Panc1 (cell line): ENCODE measurements at regions not wholly inside any gene's neighbourhood (a gene's known extent, or its start where the extent isn't known, plus 50 kb on each side); places are given as distances from the start of the nearest gene placed in this dataset.

Experiments used
- ATAC-seq: fragments of 200-7000 bp; cut with Tn5 transposase; 2 replicates; pipeline ENCODE4 v1.9.1; 2020; ENCODE audit warnings: mild to moderate bottlenecking, moderate library complexity
- BruUV-seq: library from RNA; stranded (reverse); fragments of 400-500 nt; replicated peaks from 2 replicates; lab custom pipeline; 2021; lab: Mats Ljungman, UMichigan
- CTCF ChIA-PET: fragments of 300-600 bp; sonication (Branson Sonifier 250); formaldehyde crosslinking; loops from one replicate; lab custom pipeline; 2022; ENCODE audit warnings: antibody characterized with exemption; lab: Charles Lee
- POLR2A ChIA-PET: fragments of 300-600 bp; sonication (Branson Sonifier 250); formaldehyde crosslinking; loops from one replicate; lab custom pipeline; 2022; ENCODE audit warnings: antibody characterized with exemption; lab: Charles Lee
- DNase-seq: peaks from one replicate; pipeline ENCODE4 v3.0.0-alpha.2; 2010; ENCODE audit warnings: low read depth, low spot score
- H3K27ac ChIP-seq: 2 replicates; pipeline ENCODE4 v1.5.1; 2011; ENCODE audit warnings: mild to moderate bottlenecking, low read length, inconsistent platforms
- H3K27me3 ChIP-seq: fragments of 200-500 bp; sonication (Bioruptor generic); 2 replicates; pipeline ENCODE4 v1.6.0; 2014; ENCODE audit warnings: low read length, inconsistent platforms; ENCODE audit not compliant: control insufficient read depth, insufficient read depth
- H3K36me3 ChIP-seq: fragments of 200-500 bp; sonication (Bioruptor generic); 2 replicates; pipeline ENCODE4 v1.5.1; 2014; ENCODE audit warnings: inconsistent platforms, mild to moderate bottlenecking, low read length, moderate library complexity; ENCODE audit not compliant: control insufficient read depth, insufficient read depth
- H3K4me1 ChIP-seq: 2 replicates; pipeline ENCODE4 v1.5.1; 2011; ENCODE audit warnings: inconsistent platforms, mild to moderate bottlenecking, low read length, moderate library complexity; ENCODE audit not compliant: control insufficient read depth, insufficient read depth
- H3K4me3 ChIP-seq, 2 experiments: 2 replicates each; pipeline ENCODE4 v1.5.1; 2011 to 2012; ENCODE audit warnings: low read depth in 2 of 2, low read length in 2 of 2, mild to moderate bottlenecking in 2 of 2, inconsistent platforms in 1 of 2, moderate library complexity in 1 of 2
- H3K9me3 ChIP-seq: fragments of 200-500 bp; sonication (Bioruptor generic); 2 replicates; pipeline ENCODE4 v1.5.1; 2014; ENCODE audit warnings: low read depth, mild to moderate bottlenecking, inconsistent platforms, low read length, moderate library complexity; ENCODE audit not compliant: control insufficient read depth, insufficient read depth
- CTCF ChIP-seq: fragments of 450-650 bp; IDR thresholded peaks from 2 replicates; pipeline ENCODE4 v1.5.1; 2017; ENCODE audit warnings: mild to moderate bottlenecking
- POLR2AphosphoS5 ChIP-seq: IDR thresholded peaks from 2 replicates; pipeline ENCODE4 v1.6.1; 2012; ENCODE audit warnings: mild to moderate bottlenecking, low read depth, low read length, moderate library complexity
- SIN3A ChIP-seq: IDR thresholded peaks from 2 replicates; pipeline ENCODE4 v1.6.1; 2012; ENCODE audit warnings: low read depth, mild to moderate bottlenecking, low read length, moderate library complexity, borderline replicate concordance; ENCODE audit not compliant: insufficient read depth
- TCF7L2 ChIP-seq: IDR thresholded peaks from 2 replicates; pipeline ENCODE4 v1.6.1; 2011; ENCODE audit warnings: mild to moderate bottlenecking, low read depth, low read length, inconsistent platforms
- in situ Hi-C: cut with HindIII; loops from 2 replicates; pipeline ENCODE4 v1.10.0; 2016; ENCODE audit warnings: low sequenced_read_pairs, low pct_unique_long_range_greater_than_20kb
- intact Hi-C: fragments of 100-400 bp; cut with micrococcal nuclease; formaldehyde crosslinking; loops from one replicate; pipeline ENCODE4 v1.10.0; 2022; ENCODE audit not compliant: unreplicated experiment
- TF ChIP-seq, protein P1 (sequence below), 2 experiments: IDR thresholded peaks; 2 replicates each; pipeline ENCODE4 v1.6.1; 2011 to 2012; ENCODE audit warnings: low read depth in 2 of 2, control low read depth in 1 of 2, low read length in 1 of 2, mild to moderate bottlenecking in 1 of 2, moderate library complexity in 1 of 2; ENCODE audit not compliant: insufficient read depth in 1 of 2

DNA sequence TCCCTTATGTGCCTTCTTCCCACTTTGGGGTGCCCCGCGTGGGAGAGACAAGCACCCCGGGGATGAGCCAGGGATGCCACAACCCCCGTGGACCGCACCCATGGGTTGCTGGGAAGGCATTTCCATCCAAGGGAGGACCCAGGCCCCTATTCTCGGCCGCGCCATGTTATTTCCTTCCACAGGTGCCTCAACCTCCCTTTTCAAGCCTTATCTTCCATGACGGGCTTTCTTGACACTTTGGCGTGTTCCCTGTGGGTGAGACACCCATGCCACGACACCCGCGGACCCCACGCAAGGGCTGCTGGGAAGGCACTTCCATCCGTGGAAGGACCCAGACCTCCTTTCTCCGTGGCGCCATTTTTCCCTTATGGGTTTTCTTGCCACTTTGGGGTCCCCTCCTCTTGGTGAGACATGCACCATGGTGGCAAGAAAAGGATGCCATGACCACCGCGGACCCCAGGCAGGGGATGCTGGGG, 269.2 kb downstream of the ALG10 start:
- in situ Hi-C loops, result no loop called here
- DNase-seq (no peak), ATAC-seq (no peak)
- Histone ChIP-seq H3K9me3 (no peaks in the 10 kb centered on the region), H3K4me3 (no peak overlapping the region), H3K36me3 (no peaks in the 10 kb centered on the region), H3K27me3 (no peaks in the 10 kb centered on the region; the same call in 1 of the 2 replicates), H3K4me1 (peaks cover 17% of the 10 kb centered on the region), H3K27ac (no peak overlapping the region)
- CTCF ChIA-PET, result no interaction called here
- intact Hi-C loops, result loop anchor here (2.0 to 10.0 kb wide), 3 partner anchors 57 to 259 kb away; no protein-coding TSS in a partner anchor
- POLR2A ChIA-PET, result no interaction called here
- TF ChIP-seq, protein P1, sequence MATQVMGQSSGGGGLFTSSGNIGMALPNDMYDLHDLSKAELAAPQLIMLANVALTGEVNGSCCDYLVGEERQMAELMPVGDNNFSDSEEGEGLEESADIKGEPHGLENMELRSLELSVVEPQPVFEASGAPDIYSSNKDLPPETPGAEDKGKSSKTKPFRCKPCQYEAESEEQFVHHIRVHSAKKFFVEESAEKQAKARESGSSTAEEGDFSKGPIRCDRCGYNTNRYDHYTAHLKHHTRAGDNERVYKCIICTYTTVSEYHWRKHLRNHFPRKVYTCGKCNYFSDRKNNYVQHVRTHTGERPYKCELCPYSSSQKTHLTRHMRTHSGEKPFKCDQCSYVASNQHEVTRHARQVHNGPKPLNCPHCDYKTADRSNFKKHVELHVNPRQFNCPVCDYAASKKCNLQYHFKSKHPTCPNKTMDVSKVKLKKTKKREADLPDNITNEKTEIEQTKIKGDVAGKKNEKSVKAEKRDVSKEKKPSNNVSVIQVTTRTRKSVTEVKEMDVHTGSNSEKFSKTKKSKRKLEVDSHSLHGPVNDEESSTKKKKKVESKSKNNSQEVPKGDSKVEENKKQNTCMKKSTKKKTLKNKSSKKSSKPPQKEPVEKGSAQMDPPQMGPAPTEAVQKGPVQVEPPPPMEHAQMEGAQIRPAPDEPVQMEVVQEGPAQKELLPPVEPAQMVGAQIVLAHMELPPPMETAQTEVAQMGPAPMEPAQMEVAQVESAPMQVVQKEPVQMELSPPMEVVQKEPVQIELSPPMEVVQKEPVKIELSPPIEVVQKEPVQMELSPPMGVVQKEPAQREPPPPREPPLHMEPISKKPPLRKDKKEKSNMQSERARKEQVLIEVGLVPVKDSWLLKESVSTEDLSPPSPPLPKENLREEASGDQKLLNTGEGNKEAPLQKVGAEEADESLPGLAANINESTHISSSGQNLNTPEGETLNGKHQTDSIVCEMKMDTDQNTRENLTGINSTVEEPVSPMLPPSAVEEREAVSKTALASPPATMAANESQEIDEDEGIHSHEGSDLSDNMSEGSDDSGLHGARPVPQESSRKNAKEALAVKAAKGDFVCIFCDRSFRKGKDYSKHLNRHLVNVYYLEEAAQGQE (IDR thresholded peaks at IDR 0.05; ENCODE audit: insufficient read depth in 1 of 2, low read depth in 2 of 2, low read length in 1 of 2), result no peak
- TF ChIP-seq TCF7L2, result no peak
- no peak for TF ChIP-seq POLR2AphosphoS5
- no peak for TF ChIP-seq CTCF
- TF ChIP-seq SIN3A, result no peak
- no TSS peak for BruUV-seq

DNA sequence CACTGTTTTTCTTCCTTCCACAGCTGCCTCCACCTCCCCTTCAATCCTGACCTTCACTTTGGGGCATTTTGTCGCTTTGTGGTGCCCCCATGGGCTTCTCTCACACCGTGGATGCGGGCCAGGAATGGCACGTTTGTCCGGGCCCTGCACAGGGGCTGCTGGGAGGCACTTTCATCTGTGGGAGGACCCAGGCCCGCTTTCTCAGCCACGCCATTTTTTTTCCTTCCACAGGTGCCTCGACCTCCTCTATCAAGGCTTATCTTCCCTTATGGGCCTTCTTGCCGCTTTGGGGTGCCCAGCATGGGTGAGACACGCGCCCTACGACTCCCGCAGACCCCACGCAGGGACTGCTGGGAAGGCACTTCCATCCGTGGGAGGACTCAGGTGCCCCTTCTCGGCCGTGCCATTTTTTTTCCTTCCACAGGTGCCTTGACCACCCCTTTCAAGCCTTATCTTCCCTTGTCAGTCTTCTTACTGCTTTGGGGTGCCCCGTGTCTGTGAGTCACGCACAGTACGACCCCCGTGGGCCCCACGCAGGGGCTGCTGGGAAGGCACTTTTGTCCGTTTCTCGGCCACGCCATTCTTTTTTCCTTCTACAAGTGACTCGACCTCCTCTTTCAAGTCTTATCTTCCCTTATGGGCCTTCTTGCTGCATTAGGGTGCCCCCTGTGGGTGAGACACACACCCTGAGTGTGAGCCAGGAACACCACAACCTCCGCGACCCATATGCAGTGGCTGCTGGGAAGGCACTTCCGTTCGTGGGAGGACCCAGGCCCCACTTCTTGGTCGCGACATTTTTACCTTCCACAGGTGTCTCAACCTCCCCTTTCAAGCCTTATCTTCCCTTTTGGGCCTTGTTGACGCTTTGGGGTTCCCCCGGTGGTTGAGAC, 270.7 kb downstream of the ALG10 start:
- POLR2A ChIA-PET, result no interaction called here
- Histone ChIP-seq H3K27ac (no peak overlapping the region), H3K27me3 (no peaks in the 10 kb centered on the region; the same call in 1 of the 2 replicates), H3K36me3 (no peaks in the 10 kb centered on the region), H3K4me3 (0 out of 4 replicates have a peak overlapping the region, but pooled peaks of 1 of the 2 experiments have one; percentile 16), H3K4me1 (peaks cover 20% of the 10 kb centered on the region), H3K9me3 (no peaks in the 10 kb centered on the region)
- CTCF ChIA-PET, result interaction anchor here (0.6 kb wide), 1 partner anchor 15 kb away, joined by 4 read pairs; no protein-coding TSS in a partner anchor
- TF ChIP-seq POLR2AphosphoS5, result no peak
- TF ChIP-seq CTCF, result peak; percentile 81
- no peak for TF ChIP-seq TCF7L2
- BruUV-seq, result no TSS peak
- DNase-seq (peak; percentile 20), ATAC-seq (peak; percentile 82)
- in situ Hi-C loops, result no loop called here
- intact Hi-C loops, result loop anchor here (5.0 to 10.0 kb wide), 2 partner anchors 58 to 261 kb away; no protein-coding TSS in a partner anchor
